DMS114 treated with DMSO at 0.1 percent for 48 hours (cell line): ENCODE measurements at regions not wholly inside any gene's neighbourhood (a gene's known extent, or its start where the extent isn't known, plus 50 kb on each side); places are given as distances from the start of the nearest gene placed in this dataset.

Source experiments
- DNase-seq: peaks from one replicate; lab custom pipeline; 2025; ENCODE audit not compliant: unreplicated experiment; lab: John Stamatoyannopoulos, UW

- DNase-seq, result no peak
Observed at GRCh38 chr1:50300297-50300696, 122.9 kb downstream of the DMRTA2 start.

- no peak for DNase-seq
Observed at GRCh38 chr1:50295566-50295965, 127.7 kb downstream of the DMRTA2 start.

GRCh38 chr1:50292276-50292675 is 131.0 kb downstream of the DMRTA2 start:
- DNase-seq, result no peak

DNA sequence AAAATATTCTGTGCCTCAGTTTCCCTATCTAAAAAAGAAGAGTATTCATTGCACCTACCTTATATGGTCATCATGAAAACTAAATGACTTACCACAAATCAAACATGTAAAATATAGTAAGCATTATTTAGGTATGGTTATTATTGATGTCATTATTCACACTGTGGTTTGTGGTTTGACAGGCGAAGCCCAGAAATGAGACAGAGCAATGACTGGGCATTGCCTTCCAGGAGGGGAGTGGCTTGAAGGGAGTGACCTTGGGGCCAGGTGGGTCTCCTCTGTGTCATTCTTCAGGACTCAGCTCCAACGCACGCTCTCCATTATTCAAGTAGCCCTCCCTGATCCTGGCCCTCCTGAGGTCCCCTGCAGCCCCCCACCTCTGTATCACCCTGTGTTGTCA is 133.7 kb downstream of the DMRTA2 start:
- no peak for DNase-seq

GRCh38 chr1:50285994-50286393 is 137.2 kb downstream of the DMRTA2 start:
- no peak for DNase-seq

- no peak for DNase-seq
Observed at GRCh38 chr1:50279622-50280330, 143.5 kb downstream of the DMRTA2 start.

DNA sequence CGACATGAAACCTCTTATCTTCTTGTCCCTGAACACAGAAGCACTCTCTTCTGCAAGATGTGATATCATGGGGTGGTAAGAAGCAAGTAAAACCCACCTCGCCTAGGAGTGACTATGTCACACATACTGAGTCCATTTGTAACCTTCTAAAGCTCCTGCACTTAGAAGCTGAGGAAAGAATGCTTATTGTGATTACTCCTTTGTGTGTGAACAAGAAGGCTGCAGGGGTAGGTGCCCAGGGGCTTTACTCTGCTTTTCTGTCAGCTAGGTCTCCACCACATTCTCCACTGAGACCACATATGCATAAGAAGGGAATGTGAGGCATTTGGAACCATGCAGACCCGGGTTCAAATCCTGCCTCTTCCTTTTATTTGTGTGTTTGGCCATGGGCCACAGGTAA is 144.3 kb downstream of the DMRTA2 start:
- no peak for DNase-seq

DNA sequence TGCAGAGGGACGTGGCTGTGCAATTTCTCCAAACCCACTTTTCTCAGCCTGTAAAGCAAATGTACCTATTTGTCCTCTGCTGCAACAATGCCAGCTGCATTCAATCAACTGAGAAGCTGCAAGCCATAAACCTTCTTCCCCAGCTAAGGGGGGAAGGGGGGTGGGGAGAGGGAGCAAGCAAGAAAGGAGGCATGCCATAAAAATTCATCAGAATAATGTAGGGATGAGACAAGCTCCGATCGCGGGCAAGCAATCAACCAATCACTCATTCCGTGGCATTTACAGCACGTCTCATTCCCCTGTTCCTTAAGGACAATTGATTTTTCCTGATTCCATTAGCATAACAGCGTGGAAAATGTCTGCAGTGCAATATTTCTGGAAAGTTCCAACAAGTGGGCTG is 144.8 kb downstream of the DMRTA2 start:
- DNase-seq, result no peak

DNA sequence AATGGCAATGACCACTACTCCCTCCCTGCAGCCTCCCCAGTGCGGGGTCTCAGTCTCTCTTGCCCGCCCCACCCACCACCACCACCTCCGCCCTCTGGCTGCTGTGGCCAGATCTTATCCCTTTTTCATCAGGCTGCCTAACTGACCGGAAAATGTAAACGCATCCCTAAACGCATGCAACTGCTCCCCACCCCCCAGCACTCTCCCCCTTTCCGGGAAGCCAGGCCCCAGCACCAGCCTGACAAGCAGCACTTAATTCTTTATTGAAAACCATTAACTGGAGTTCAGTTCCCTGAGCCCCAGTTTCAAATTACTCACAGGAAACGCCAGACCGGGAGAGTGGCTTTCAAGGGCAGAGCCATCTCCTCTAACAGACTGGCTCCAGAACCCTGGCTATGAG is 147.7 kb downstream of the DMRTA2 start:
- no peak for DNase-seq

DNA sequence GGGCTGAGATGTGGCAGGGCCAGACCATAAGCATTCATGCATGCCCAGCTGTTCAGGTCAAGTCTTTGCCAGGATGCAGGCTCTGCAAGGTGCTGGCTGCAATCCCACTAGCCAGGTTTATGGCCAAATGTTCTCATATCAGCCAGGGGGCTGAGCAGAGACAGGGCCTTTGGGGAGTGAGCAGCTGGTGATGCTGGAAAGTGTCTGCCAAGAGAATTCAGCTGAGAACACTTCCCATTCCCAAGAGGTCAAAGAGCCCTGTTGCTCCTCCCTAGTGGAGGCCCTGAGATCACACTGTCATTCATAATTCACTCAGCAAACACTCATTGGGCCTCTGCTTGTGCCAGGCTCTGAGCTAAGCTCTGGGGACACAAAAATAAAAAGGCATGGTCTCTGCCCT is 150.3 kb downstream of the DMRTA2 start:
- DNase-seq, result no peak

DNA sequence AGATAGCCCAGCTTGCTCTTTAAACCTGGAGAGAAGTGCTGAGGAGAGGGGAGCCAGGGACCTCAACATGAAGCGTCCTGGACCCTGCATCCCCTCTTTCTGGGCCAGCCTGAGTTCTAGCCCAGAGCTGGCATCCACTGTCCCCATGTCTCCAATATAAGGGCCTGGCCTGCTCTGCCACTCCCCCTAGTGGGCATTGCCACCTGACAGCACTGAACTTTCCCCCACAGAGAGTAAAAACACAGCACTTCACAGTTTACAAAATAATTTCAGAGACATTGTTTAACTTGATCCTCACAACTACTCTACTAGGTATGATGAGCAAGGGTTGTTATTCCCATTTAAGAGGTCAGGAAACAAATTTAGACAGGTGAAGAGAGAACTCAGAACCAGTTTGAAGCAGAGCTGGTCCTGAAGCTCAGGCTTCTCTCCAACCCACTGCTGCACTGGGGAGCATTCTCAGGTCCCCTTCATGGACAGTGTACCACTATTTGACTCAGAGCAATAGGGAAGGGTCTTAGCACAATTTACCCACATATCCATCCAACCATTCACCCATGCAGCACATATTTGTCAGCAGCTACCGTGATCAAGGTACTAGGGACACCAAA is 151.2 kb downstream of the DMRTA2 start:
- peak; percentile 16 for DNase-seq

DNA sequence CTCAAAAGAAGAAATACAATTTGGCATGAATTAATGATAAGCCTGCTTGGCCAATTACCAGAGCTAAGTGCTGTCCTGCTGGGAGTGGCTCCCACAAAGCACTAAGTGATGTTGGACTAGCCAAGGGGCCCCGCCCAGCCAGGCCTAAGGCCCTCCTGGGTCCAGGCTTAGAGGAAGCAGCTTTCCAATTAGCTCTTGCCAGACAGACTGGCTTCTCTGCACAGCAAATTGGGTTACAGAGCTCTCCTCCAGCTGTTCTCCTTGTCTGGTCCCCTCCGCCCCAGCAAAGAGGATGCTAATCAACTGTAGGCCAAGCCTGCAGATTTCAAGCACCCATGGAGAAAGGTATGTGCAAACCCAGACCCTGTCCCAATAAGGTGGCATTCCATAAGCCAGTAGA is 151.9 kb downstream of the DMRTA2 start:
- DNase-seq, result no peak

DNA sequence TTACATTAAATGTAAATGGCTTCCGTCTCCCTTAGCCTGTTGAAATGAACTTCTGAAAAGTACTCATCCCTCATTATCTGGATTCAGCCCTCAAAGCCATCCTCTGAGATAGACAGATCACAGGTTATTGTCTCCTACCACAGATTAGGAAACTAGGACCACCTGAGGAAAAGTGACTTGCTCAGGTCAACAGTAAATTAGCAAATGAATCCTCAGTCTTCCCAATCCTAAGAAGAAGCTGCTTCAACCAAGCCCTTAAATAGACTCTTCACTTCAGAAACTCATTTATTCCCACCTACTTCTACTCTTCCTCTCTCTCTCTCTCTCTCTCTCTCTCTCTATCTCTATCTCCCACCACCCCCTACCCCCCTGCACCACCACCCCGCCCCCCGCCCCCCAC is 152.3 kb downstream of the DMRTA2 start:
- DNase-seq, result no peak

- DNase-seq, result no peak
Observed at GRCh38 chr1:50268049-50268448, 155.2 kb downstream of the DMRTA2 start.

DNA sequence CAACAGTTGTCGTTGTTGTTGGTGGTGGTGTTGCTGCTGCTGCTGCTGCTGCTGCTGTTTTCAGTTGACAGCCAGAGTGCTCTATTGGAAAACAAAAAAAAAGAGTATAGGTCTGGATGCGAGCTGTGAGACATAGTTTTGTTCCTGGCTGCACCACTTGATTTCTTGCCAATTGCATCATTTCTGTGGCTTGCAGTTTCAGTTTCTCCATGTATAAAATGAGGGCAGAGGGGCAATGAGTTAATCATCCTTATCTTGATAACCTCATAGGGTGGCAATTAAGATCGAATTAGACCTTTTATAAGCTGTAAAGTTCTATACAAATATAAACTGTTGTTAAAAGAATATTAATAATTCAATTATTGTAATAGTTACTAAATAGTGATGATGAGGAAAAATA is 156.7 kb downstream of the DMRTA2 start:
- no peak for DNase-seq

DNA sequence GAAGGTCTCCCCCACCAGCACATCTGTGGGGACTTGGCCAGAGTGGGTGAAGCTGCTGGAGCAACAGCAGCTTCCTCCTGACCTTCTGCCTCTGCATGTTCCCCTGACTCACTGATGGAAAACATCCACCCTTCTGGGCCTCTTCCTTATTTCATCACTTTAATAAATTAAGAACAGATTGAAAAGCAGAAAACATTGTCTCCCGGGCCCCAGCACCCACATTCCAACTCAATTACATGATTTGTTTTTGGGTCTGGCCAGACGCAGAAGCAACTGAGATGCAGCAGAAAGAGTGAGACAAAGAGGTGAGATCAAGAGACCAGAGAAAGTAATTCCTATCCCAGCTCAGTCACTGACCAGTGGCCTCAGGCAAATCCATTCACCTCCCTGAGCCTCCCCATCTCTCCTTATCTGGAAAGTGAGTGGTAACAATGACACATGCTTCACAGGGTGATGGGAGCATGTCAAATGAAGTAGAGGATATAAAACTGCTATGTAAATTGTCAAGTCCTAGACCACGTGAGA is 157.1 kb downstream of the ELAVL4 start:
- DNase-seq, result no peak

- DNase-seq, result no peak
Observed at GRCh38 chr1:50264590-50264989, 155.9 kb downstream of the ELAVL4 start.

- no peak for DNase-seq
Observed at GRCh38 chr1:50262436-50262835, 153.7 kb downstream of the ELAVL4 start.

DNA sequence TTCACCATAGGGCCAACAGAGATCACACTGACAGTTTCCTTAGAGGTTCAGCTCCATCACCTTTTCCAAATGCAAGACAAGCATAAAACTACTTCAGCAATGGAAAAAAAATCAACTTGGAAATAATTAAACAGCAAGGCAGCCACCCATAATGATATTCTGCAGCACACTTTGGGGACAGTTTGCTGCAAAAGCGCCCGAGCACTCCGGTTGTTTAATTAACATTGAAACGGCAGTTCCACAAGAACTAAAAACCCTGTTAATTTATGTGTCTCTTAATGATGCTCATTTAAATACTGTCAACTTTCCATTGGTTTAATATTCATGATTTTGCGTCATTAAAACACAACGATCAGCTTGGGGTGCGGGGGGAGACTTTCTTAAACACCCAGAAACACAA is 153.2 kb downstream of the ELAVL4 start:
- DNase-seq, result no peak

- no peak for DNase-seq
Observed at GRCh38 chr1:50257940-50258685, 149.4 kb downstream of the ELAVL4 start.

DNA sequence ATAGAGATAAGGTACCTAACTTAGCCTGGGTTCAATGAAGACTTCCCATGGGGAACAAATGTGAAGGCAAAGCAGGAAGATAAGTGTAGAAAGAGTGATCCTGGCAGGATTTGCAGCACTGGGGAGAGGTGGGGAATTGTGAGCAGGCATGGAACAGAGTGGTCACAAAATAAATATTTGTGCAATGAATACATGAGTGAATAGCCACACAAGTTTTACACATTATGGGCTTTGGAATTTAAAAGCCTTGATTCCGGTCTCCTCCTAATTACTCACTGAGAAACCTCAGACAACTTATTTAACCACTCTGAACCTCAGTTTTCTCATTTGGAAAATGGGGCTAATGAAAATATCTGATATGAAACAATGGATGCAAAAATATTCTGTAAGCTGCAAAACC is 148.3 kb downstream of the ELAVL4 start:
- DNase-seq, result no peak
